Hepatocyte (in vitro differentiated cells): ENCODE measurements at regions not wholly inside any gene's neighbourhood (a gene's known extent, or its start where the extent isn't known, plus 50 kb on each side); places are given as distances from the start of the nearest gene placed in this dataset.

Experiments used
- DNase-seq: peaks from one replicate; pipeline ENCODE4 v3.0.0-alpha.2; 2016; ENCODE audit warnings: low spot score
- H2AFZ ChIP-seq: fragments of 200-600 bp; sonication (generic); 2 replicates; pipeline ENCODE4 v1.6.0; 2016; ENCODE audit warnings: antibody characterized with exemption, mild to moderate bottlenecking
- H3K27ac ChIP-seq: fragments of 200-600 bp; sonication (generic); 2 replicates; pipeline ENCODE4 v1.5.1; 2016; ENCODE audit warnings: mild to moderate bottlenecking
- H3K27me3 ChIP-seq: fragments of 200-600 bp; sonication (generic); 2 replicates; pipeline ENCODE4 v1.6.1; 2016
- H3K36me3 ChIP-seq: fragments of 200-600 bp; sonication (generic); replicated peaks from 2 replicates; pipeline ENCODE4 v1.5.1; 2016; ENCODE audit warnings: low read depth; ENCODE audit not compliant: insufficient read depth
- H3K4me1 ChIP-seq: fragments of 200-600 bp; sonication (generic); 2 replicates; pipeline ENCODE4 v1.5.1; 2016; ENCODE audit warnings: mild to moderate bottlenecking, moderate library complexity; ENCODE audit not compliant: insufficient read depth
- H3K4me2 ChIP-seq: fragments of 200-600 bp; sonication (generic); 2 replicates; pipeline ENCODE4 v1.6.0; 2016
- H3K4me3 ChIP-seq: fragments of 200-600 bp; sonication (generic); 2 replicates; pipeline ENCODE4 v1.5.1; 2016; ENCODE audit warnings: mild to moderate bottlenecking
- H3K79me2 ChIP-seq: fragments of 200-600 bp; sonication (generic); 2 replicates; pipeline ENCODE4 v1.6.0; 2017; ENCODE audit warnings: mild to moderate bottlenecking
- H3K9me2 ChIP-seq: fragments of 200-600 bp; sonication (generic); replicated peaks from 2 replicates; pipeline ENCODE4 v1.6.0; 2017; ENCODE audit warnings: mild to moderate bottlenecking; ENCODE audit not compliant: insufficient read depth
- H3K9me3 ChIP-seq: fragments of 200-600 bp; sonication (generic); 2 replicates; pipeline ENCODE4 v1.5.1; 2016; ENCODE audit warnings: low read depth, mild to moderate bottlenecking
- H4K20me1 ChIP-seq: fragments of 200-600 bp; sonication (generic); 2 replicates; pipeline ENCODE4 v1.6.0; 2016; ENCODE audit warnings: mild to moderate bottlenecking; ENCODE audit not compliant: insufficient read depth, poor library complexity, severe bottlenecking
- EZH2 ChIP-seq: fragments of 200-600 bp; sonication (generic); IDR thresholded peaks from 2 replicates; pipeline ENCODE4 v1.6.1; 2016; ENCODE audit warnings: antibody characterized with exemption, mild to moderate bottlenecking, borderline replicate concordance
- EZH2phosphoT487 ChIP-seq: fragments of 200-600 bp; sonication (generic); IDR thresholded peaks from one replicate; pipeline ENCODE4 v1.6.1; 2018; ENCODE audit warnings: antibody characterized with exemption, mild to moderate bottlenecking, low read depth, moderate library complexity; ENCODE audit not compliant: unreplicated experiment, severe bottlenecking
- WGBS: methylation state at CpG from one replicate; pipeline ENCODE4 v1.1.6; 2016; ENCODE audit warnings: low lambda C conversion rate; ENCODE audit errors: missing lambda C conversion rate; 5-methylcytosine and 5-hydroxymethylcytosine counted together
- TF ChIP-seq, protein P1 (sequence below): fragments of 200-600 bp; sonication (generic); IDR thresholded peaks from 2 replicates; pipeline ENCODE4 v1.5.1; 2016; ENCODE audit warnings: antibody characterized with exemption, mild to moderate bottlenecking; ENCODE audit not compliant: poor library complexity

DNA sequence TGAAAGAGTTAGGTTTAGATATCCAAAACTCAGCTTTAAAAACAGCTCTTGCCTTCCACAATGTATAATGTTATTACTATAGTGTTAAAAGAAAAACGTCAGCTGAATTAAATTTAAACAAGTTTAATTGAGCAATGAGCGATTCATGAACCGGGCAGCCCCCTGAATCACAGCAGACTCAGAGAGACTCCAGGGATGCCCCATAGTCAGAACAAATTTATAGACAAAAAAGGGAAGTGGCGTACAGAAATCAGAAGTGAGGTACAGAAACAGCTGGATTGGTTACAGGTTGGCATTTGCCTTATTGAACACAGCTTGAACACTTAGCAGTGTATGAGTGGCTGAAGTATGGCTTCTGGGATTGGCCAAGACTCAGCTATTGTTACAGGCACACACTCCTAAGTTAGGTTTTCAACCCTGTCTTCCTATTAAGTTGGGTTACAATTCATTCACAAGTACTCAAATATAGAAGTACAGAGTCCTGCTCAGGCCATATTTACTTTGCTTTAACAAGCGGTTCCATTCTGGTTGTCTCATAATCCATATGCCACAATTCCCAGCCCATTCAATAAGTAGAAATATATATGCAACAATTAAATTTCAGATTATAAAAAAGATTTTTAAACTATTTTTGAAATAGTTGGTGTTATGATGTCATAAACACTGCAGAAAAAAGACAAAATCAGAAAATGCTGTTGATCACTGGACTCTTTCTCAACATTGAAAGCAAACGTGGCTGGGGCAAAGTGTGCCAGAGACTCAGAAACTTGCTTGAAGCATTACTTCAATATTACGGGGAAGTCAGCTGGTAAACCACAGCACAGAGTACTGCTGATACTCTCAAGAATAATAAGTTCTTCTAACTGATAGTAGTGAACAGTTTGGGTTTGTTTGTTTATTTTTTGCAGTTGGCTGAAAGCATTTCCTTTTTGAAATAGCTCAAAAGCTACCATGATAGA is 459.7 kb downstream of the RAB28 start:
- H3K4me2 ChIP-seq, result no peak overlapping the region
- H3K27me3 ChIP-seq, result no peaks in the 10 kb centered on the region
- H4K20me1 ChIP-seq, result no peaks in the 10 kb centered on the region
- H3K9me2 ChIP-seq, result no peaks in the 10 kb centered on the region
- H3K9me3 ChIP-seq, result no peaks in the 10 kb centered on the region
- 87% methylated on average over 7 of the region's 7 CpGs for WGBS
- no peak overlapping the region for H3K27ac ChIP-seq
- TF ChIP-seq EZH2phosphoT487 (no peak), EZH2 (no peak)
- TF ChIP-seq, protein P1, sequence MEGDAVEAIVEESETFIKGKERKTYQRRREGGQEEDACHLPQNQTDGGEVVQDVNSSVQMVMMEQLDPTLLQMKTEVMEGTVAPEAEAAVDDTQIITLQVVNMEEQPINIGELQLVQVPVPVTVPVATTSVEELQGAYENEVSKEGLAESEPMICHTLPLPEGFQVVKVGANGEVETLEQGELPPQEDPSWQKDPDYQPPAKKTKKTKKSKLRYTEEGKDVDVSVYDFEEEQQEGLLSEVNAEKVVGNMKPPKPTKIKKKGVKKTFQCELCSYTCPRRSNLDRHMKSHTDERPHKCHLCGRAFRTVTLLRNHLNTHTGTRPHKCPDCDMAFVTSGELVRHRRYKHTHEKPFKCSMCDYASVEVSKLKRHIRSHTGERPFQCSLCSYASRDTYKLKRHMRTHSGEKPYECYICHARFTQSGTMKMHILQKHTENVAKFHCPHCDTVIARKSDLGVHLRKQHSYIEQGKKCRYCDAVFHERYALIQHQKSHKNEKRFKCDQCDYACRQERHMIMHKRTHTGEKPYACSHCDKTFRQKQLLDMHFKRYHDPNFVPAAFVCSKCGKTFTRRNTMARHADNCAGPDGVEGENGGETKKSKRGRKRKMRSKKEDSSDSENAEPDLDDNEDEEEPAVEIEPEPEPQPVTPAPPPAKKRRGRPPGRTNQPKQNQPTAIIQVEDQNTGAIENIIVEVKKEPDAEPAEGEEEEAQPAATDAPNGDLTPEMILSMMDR, result no peak
- no peaks in the 10 kb centered on the region for H3K36me3 ChIP-seq
- H3K4me1 ChIP-seq, result no peaks in the 10 kb centered on the region
- H3K4me3 ChIP-seq, result no peak overlapping the region
- no peak overlapping the region for H2AFZ ChIP-seq
- no peak for DNase-seq
- H3K79me2 ChIP-seq, result no peaks in the 10 kb centered on the region

DNA sequence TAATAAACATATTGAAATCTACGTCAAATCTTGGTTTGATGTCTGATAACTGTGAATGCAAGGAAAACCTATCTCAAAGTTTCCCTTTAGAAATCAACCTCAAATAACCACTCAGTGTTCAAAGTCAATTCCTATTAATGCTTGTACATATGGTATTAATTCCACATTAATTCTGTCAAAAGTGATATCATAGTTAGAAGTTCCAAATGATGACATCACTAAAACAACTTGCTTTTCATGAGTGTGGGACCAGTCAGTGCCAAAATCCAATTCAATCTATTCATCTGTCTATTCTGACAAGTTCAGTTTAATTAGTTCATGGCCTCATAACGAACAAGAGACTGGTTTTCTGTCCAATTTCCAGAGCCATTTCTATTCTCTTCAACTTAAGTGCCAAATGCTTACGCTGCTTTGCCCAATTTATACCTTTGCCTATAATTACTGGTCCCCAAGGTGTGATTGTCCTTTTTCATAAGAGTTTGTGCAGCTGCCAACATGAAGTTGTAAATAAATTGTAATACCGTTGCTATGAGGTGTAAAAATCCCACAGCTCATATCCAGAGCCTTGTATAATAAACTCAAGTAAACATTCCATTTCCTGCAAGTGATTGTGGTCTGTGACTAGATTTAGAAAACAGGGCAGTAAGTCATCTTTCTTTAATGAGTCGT is 476.2 kb downstream of the RAB28 start:
- Histone ChIP-seq H3K4me3 (no peak overlapping the region), H2AFZ (no peak overlapping the region), H3K27me3 (no peaks in the 10 kb centered on the region), H3K4me2 (no peak overlapping the region), H3K9me2 (no peaks in the 10 kb centered on the region), H3K9me3 (no peaks in the 10 kb centered on the region), H3K4me1 (no peaks in the 10 kb centered on the region), H4K20me1 (no peaks in the 10 kb centered on the region), H3K79me2 (no peaks in the 10 kb centered on the region), H3K36me3 (no peaks in the 10 kb centered on the region), H3K27ac (no peak overlapping the region)
- no peak for TF ChIP-seq EZH2
- TF ChIP-seq EZH2phosphoT487, result no peak
- TF ChIP-seq, protein P1, result no peak
- 62% methylated on average over 5 of the region's 5 CpGs for WGBS
- no peak for DNase-seq

DNA sequence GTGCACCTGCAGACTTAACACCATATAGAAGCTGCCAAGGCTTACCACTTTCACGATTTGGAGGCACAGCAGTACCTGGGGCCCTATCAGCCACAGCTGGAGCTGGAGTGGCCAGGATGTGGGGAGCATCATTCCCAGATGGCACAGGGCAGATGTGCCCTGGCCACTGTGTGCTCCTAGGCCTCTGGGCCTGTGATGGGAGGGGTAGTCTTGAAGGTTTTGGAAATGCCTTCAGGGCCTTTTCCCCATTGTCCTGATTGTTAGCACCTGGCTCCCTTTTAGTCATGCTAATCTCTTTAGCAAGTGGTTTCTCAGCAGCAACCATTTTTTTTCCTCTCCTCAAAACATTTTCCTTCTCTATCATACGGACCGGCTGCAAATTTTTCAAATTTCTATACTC is 490.2 kb downstream of the RAB28 start:
- no peaks in the 10 kb centered on the region for H4K20me1 ChIP-seq
- no peak overlapping the region for H3K4me3 ChIP-seq
- TF ChIP-seq, protein P1, result no peak
- no peaks in the 10 kb centered on the region for H3K79me2 ChIP-seq
- H3K9me2 ChIP-seq, result no peaks in the 10 kb centered on the region
- no peaks in the 10 kb centered on the region for H3K9me3 ChIP-seq
- no peak overlapping the region for H2AFZ ChIP-seq
- no peak for DNase-seq
- no peak overlapping the region for H3K4me2 ChIP-seq
- 90% methylated on average over 3 of the region's 3 CpGs for WGBS
- H3K36me3 ChIP-seq, result no peaks in the 10 kb centered on the region
- no peak overlapping the region for H3K27ac ChIP-seq
- no peaks in the 10 kb centered on the region for H3K27me3 ChIP-seq
- no peaks in the 10 kb centered on the region for H3K4me1 ChIP-seq
